ENCODE measurements at regions not wholly inside any gene's neighbourhood (a gene's known extent, or its start where the extent isn't known, plus 50 kb on each side); places are given as distances from the start of the nearest gene placed in this dataset.

GRCh38 chr6:99868074-99868702 is 125.8 kb downstream of the MCHR2 start:
- peak; percentile 78 for DNase-seq (ENCODE audit: low spot score)
